A549 (cell line): ENCODE measurements at regions not wholly inside any gene's neighbourhood (a gene's known extent, or its start where the extent isn't known, plus 50 kb on each side); places are given as distances from the start of the nearest gene placed in this dataset.

Source experiments
- JUN ChIP-seq, 2 experiments: fragments of >200 bp; sonication (Bioruptor Twin); formaldehyde crosslinking; IDR thresholded peaks; 2 replicates in 1 of 2; 3 replicates in 1 of 2; pipeline ENCODE4 v1.6.1; 2016 to 2017
- MYC ChIP-seq: IDR thresholded peaks from 2 replicates; pipeline ENCODE4 v1.6.1; 2012; ENCODE audit warnings: mild to moderate bottlenecking, inconsistent platforms, low read length, improper control_type of control experiment, borderline replicate concordance
- POLR2A ChIP-seq: IDR thresholded peaks from 2 replicates; pipeline ENCODE4 v1.6.1; 2012; ENCODE audit warnings: mild to moderate bottlenecking, low read length
- RFX5 ChIP-seq: fragments of 450-650 bp; IDR thresholded peaks from 2 replicates; pipeline ENCODE4 v1.7.1; 2014; ENCODE audit warnings: antibody characterized with exemption, mild to moderate bottlenecking, moderate library complexity

GRCh38 chr2:128879161-128879560, 560.5 kb upstream of the HS6ST1 start:
- no peak for TF ChIP-seq RFX5
- no peak for TF ChIP-seq MYC
- no peak for TF ChIP-seq POLR2A
- no peak for TF ChIP-seq JUN (IDR thresholded peaks at IDR 0.05)
